BLaER1 treated with 17β-estradiol and CSF1 and Interleukin-3, amounts not matched to agents 10 nM and 100 nM (cell line): ENCODE measurements at regions not wholly inside any gene's neighbourhood (a gene's known extent, or its start where the extent isn't known, plus 50 kb on each side); places are given as distances from the start of the nearest gene placed in this dataset.
"Not testable (repeated sequence)": the region's sequence is repeated elsewhere in the genome, so short reads cannot be mapped to it uniquely, and the experiment has no call there.

Source experiments
- H3K27ac ChIP-seq, 11 experiments: shearing (Covaris generic); formaldehyde crosslinking; 2 replicates each; pipeline ENCODE4 v1.8.1; 2022
- H3K27me3 ChIP-seq, 11 experiments: shearing (Covaris generic); formaldehyde crosslinking; 2 replicates each; pipeline ENCODE4 v1.8.1; 2022
- H3K36me3 ChIP-seq, 11 experiments: shearing (Covaris generic); formaldehyde crosslinking; 2 replicates each; pipeline ENCODE4 v1.8.1; 2022
- H3K4me1 ChIP-seq, 10 experiments: shearing (Covaris generic); formaldehyde crosslinking; 2 replicates each; pipeline ENCODE4 v1.8.1; 2022
- H3K4me2 ChIP-seq, 11 experiments: shearing (Covaris generic); formaldehyde crosslinking; 2 replicates each; pipeline ENCODE4 v1.8.1; 2022
- H3K4me3 ChIP-seq, 10 experiments: shearing (Covaris generic); formaldehyde crosslinking; 2 replicates each; pipeline ENCODE4 v1.8.1; 2022
- H3K9ac ChIP-seq, 11 experiments: shearing (Covaris generic); formaldehyde crosslinking; 2 replicates each; pipeline ENCODE4 v1.8.1; 2022
- H3K9me3 ChIP-seq, 11 experiments: shearing (Covaris generic); formaldehyde crosslinking; replicated peaks in 1 of 11; 2 replicates each; pipeline ENCODE4 v1.8.1; 2022
- H4K20me1 ChIP-seq, 11 experiments: shearing (Covaris generic); formaldehyde crosslinking; 2 replicates each; pipeline ENCODE4 v1.8.1; 2022

GRCh38 chr17:15847447-15848229 lies 97.3 kb upstream of the ADORA2B start:
- not testable (repeated sequence) for H3K4me1 ChIP-seq, H3K36me3 ChIP-seq, H3K9ac ChIP-seq, H3K4me2 ChIP-seq, H3K27me3 ChIP-seq, H3K27ac ChIP-seq, H3K4me3 ChIP-seq, H4K20me1 ChIP-seq, H3K9me3 ChIP-seq

- not testable (repeated sequence) for H3K9ac ChIP-seq, H3K27me3 ChIP-seq, H3K27ac ChIP-seq, H3K9me3 ChIP-seq, H4K20me1 ChIP-seq, H3K4me1 ChIP-seq, H3K4me3 ChIP-seq, H3K4me2 ChIP-seq, H3K36me3 ChIP-seq
Observed at GRCh38 chr17:15849054-15849453, 95.9 kb upstream of the ADORA2B start.

- H3K4me1 ChIP-seq, H3K4me3 ChIP-seq, H3K27me3 ChIP-seq, H3K27ac ChIP-seq, H3K9me3 ChIP-seq, H3K9ac ChIP-seq, H4K20me1 ChIP-seq, H3K4me2 ChIP-seq, H3K36me3 ChIP-seq: not testable (repeated sequence)
Observed at GRCh38 chr17:15850071-15850470, 94.9 kb upstream of the ADORA2B start.

- not testable (repeated sequence) for H3K4me2 ChIP-seq, H3K9ac ChIP-seq
Observed at GRCh38 chr17:15850687-15851086, 94.2 kb upstream of the ADORA2B start.

GRCh38 chr17:15852863-15853262 lies 92.1 kb upstream of the ADORA2B start:
- H3K27me3 ChIP-seq, H3K36me3 ChIP-seq, H3K4me2 ChIP-seq, H3K4me1 ChIP-seq, H3K9me3 ChIP-seq, H3K9ac ChIP-seq, H4K20me1 ChIP-seq, H3K27ac ChIP-seq, H3K4me3 ChIP-seq: not testable (repeated sequence)

More at GRCh38 chr17:15850687-15851086, 94.2 kb upstream of the ADORA2B start:
- H3K36me3 ChIP-seq, H3K27ac ChIP-seq, H3K4me3 ChIP-seq, H3K27me3 ChIP-seq, H4K20me1 ChIP-seq, H3K9me3 ChIP-seq, H3K4me1 ChIP-seq: not testable (repeated sequence)

GRCh38 chr17:15856191-15856590 lies 88.7 kb upstream of the ADORA2B start:
- not testable (repeated sequence) for H4K20me1 ChIP-seq, H3K4me3 ChIP-seq, H3K9me3 ChIP-seq, H3K36me3 ChIP-seq, H3K27ac ChIP-seq, H3K4me2 ChIP-seq, H3K27me3 ChIP-seq, H3K9ac ChIP-seq, H3K4me1 ChIP-seq

- H3K9ac ChIP-seq, H3K27me3 ChIP-seq, H3K4me1 ChIP-seq, H3K27ac ChIP-seq, H3K36me3 ChIP-seq, H3K4me2 ChIP-seq, H3K4me3 ChIP-seq, H4K20me1 ChIP-seq: not testable (repeated sequence)
- H3K9me3 ChIP-seq: peaks cover 7 to 14% (median 11%) of the 10 kb centered on the region in 11 experiments; a peak in 15 of 22 replicates
Observed at GRCh38 chr17:15856745-15857144, 88.2 kb upstream of the ADORA2B start.

GRCh38 chr17:15858082-15858481 lies 86.8 kb upstream of the ADORA2B start:
- not testable (repeated sequence) for H3K4me2 ChIP-seq, H4K20me1 ChIP-seq, H3K4me1 ChIP-seq, H3K4me3 ChIP-seq, H3K9ac ChIP-seq, H3K36me3 ChIP-seq, H3K27ac ChIP-seq, H3K27me3 ChIP-seq
- H3K9me3 ChIP-seq: peaks cover 9 to 18% (median 12%) of the 10 kb centered on the region in 11 experiments; a peak in 15 of 22 replicates

GRCh38 chr17:15860774-15861173 lies 84.2 kb upstream of the ADORA2B start:
- not testable (repeated sequence) for H3K4me1 ChIP-seq

GRCh38 chr17:15864061-15864460 lies 80.9 kb upstream of the ADORA2B start:
- H3K27ac ChIP-seq, H3K4me2 ChIP-seq, H3K36me3 ChIP-seq, H4K20me1 ChIP-seq, H3K9ac ChIP-seq, H3K4me3 ChIP-seq, H3K27me3 ChIP-seq, H3K4me1 ChIP-seq: not testable (repeated sequence)
- H3K9me3 ChIP-seq: peaks cover 11 to 27% (median 17%) of the 10 kb centered on the region in 11 experiments; a peak in 18 of 22 replicates

More at GRCh38 chr17:15860774-15861173, 84.2 kb upstream of the ADORA2B start:
- H3K27ac ChIP-seq, H3K4me2 ChIP-seq, H3K9ac ChIP-seq, H3K4me3 ChIP-seq, H3K36me3 ChIP-seq, H3K27me3 ChIP-seq, H4K20me1 ChIP-seq: not testable (repeated sequence)
- H3K9me3 ChIP-seq: peaks cover 9 to 18% (median 12%) of the 10 kb centered on the region in 11 experiments; a peak in 15 of 22 replicates

GRCh38 chr17:15864472-15864871 lies 80.5 kb upstream of the ADORA2B start:
- H3K36me3 ChIP-seq, H3K27me3 ChIP-seq, H3K27ac ChIP-seq, H4K20me1 ChIP-seq, H3K4me3 ChIP-seq, H3K9ac ChIP-seq, H3K4me1 ChIP-seq, H3K4me2 ChIP-seq: not testable (repeated sequence)
- H3K9me3 ChIP-seq: peaks cover 11 to 27% (median 17%) of the 10 kb centered on the region in 11 experiments; a peak in 18 of 22 replicates

GRCh38 chr17:15866015-15866414 lies 78.9 kb upstream of the ADORA2B start:
- not testable (repeated sequence) for H3K4me2 ChIP-seq, H3K4me1 ChIP-seq, H3K36me3 ChIP-seq, H3K27ac ChIP-seq, H3K9ac ChIP-seq, H3K27me3 ChIP-seq, H4K20me1 ChIP-seq, H3K4me3 ChIP-seq
- peaks cover 8 to 21% (median 13%) of the 10 kb centered on the region in 11 experiments; a peak in 18 of 22 replicates for H3K9me3 ChIP-seq

GRCh38 chr17:15867331-15867730 lies 77.6 kb upstream of the ADORA2B start:
- H3K4me1 ChIP-seq, H3K4me3 ChIP-seq, H4K20me1 ChIP-seq, H3K36me3 ChIP-seq, H3K9ac ChIP-seq, H3K27me3 ChIP-seq, H3K4me2 ChIP-seq, H3K27ac ChIP-seq: not testable (repeated sequence)
- H3K9me3 ChIP-seq: peaks cover 0 to 11% (median 5%) of the 10 kb centered on the region in 11 experiments; a peak in 12 of 22 replicates

GRCh38 chr17:15869868-15870267 lies 75.1 kb upstream of the ADORA2B start:
- not testable (repeated sequence) for H3K27ac ChIP-seq, H3K27me3 ChIP-seq, H3K4me3 ChIP-seq, H3K36me3 ChIP-seq, H3K4me2 ChIP-seq, H3K4me1 ChIP-seq, H3K9ac ChIP-seq, H4K20me1 ChIP-seq
- H3K9me3 ChIP-seq: peaks cover 0 to 11% (median 5%) of the 10 kb centered on the region in 11 experiments; a peak in 12 of 22 replicates
